ENCODE measurements at regions not wholly inside any gene's neighbourhood (a gene's known extent, or its start where the extent isn't known, plus 50 kb on each side); places are given as distances from the start of the nearest gene placed in this dataset.

DNA sequence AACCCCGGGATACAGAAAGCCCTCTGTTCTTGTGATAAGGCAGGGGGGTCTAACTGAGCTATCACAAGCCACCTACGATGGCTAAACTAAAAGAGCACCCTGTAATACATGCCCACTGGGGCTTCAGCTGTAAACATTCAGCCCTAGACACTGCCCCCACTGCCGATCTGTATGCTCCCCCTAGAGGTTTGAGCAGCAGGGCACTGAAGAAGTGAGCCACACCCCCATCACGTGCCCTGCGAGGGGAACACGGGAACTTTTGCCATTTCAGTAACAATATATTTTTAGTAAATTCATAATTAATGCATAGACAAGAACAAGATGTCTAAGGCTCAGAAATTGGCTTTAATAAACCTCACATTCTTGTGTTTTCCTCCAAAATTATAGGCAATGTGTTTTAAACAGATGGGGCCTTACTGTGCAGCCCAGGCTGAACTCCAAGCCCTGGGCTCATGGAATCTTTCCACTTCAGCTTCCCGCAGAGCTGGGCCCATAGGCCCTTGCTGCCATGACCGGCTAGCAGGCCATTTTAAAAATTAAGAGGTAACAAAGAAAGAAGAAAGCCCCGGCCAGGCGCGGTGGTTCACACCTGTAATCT lies 235.3 kb upstream of the SFRP2 start:
- ChIA-PET POLR2A (ENCODE audit: partially characterized antibody) (interaction anchor here (2.1 kb wide), 1 partner anchor 233 kb away, joined by 10 read pairs; no protein-coding TSS in a partner anchor), CTCF (ENCODE audit: partially characterized antibody) (interaction anchor here (0.8 to 8.1 kb wide), 6 partner anchors 9 to 238 kb away, joined by 3 to 117 read pairs (median 3); no protein-coding TSS in a partner anchor)
- H3K14ac ChIP-seq (ENCODE audit: insufficient read length): no peak overlapping the region
- H4K5ac ChIP-seq (ENCODE audit: insufficient read length, low read depth, low read length): no peak overlapping the region
- H2AK5ac ChIP-seq (ENCODE audit: low read depth, low read length): no peak overlapping the region
- H3K9me3 ChIP-seq (ENCODE audit: insufficient read depth in 2 of 2, low read depth in 1 of 2, low read length in 1 of 2): no peaks in the 10 kb centered on the region
- no peak overlapping the region for H2BK120ac ChIP-seq (replicated peaks; ENCODE audit: low read depth, low read length)
- no peak overlapping the region for H3K4me3 ChIP-seq (ENCODE audit: extremely low read depth in 1 of 4, insufficient read depth in 2 of 4, low read depth in 3 of 4, low read length in 4 of 4)
- no peak for DNase-seq (ENCODE audit: low read depth in 1 of 2, low spot score in 2 of 2)
- H3K36me3 ChIP-seq (ENCODE audit: control insufficient read depth in 2 of 4, insufficient read depth in 4 of 4, low read length in 3 of 4): no peaks in the 10 kb centered on the region
- H2AFZ ChIP-seq (ENCODE audit: low read length): no peak overlapping the region
- H3K9ac ChIP-seq (replicated peaks in 1 of 4; ENCODE audit: extremely low read depth in 1 of 4, low read depth in 3 of 4, low read length in 3 of 4): no peak overlapping the region
- no peak overlapping the region for H2BK12ac ChIP-seq (ENCODE audit: low read depth, low read length)
- 77% methylated on average over 11 of the region's 11 CpGs; no CpG with 5 or more reads in 1 of the 2 experiments for WGBS, 2 experiments (ENCODE audit: extremely low coverage in 1 of 2, insufficient coverage in 1 of 2, insufficient read length in 1 of 2, insufficient replicate concordance in 2 of 2, low coverage in 1 of 2, low lambda C conversion rate in 2 of 2, missing lambda C conversion rate in 1 of 2)
- H3K79me1 ChIP-seq (ENCODE audit: low read depth, low read length): no peaks in the 10 kb centered on the region
- H4K20me1 ChIP-seq (replicated peaks in 1 of 2; ENCODE audit: control insufficient read depth in 1 of 2, insufficient read depth in 2 of 2, low read length in 2 of 2): no peaks in the 10 kb centered on the region
- H2BK20ac ChIP-seq (ENCODE audit: low read length): no peak overlapping the region
- no peaks in the 10 kb centered on the region for H3K23me2 ChIP-seq (ENCODE audit: low read depth, low read length)
- no peaks in the 10 kb centered on the region for H3K27me3 ChIP-seq (replicated peaks in 1 of 4; ENCODE audit: control insufficient read depth in 3 of 4, extremely low read depth in 1 of 4, insufficient read depth in 3 of 4, low read length in 3 of 4)
- no peak overlapping the region for H4K91ac ChIP-seq (replicated peaks; ENCODE audit: insufficient read length, low read length)
- no peak overlapping the region for H3K4ac ChIP-seq (replicated peaks; ENCODE audit: insufficient read length, low read depth, low read length)
- H3K56ac ChIP-seq (replicated peaks; ENCODE audit: insufficient read length, low read depth, low read length): no peak overlapping the region
- no peak overlapping the region for H4K8ac ChIP-seq (ENCODE audit: extremely low read depth, insufficient read depth, low read length)
- H3K23ac ChIP-seq (ENCODE audit: insufficient read length): no peak overlapping the region
- no peak overlapping the region for H2BK5ac ChIP-seq (ENCODE audit: low read depth, low read length)
- H3K79me2 ChIP-seq (ENCODE audit: control insufficient read depth in 1 of 2, insufficient read depth in 2 of 2, low read length in 2 of 2): no peaks in the 10 kb centered on the region
- no peak overlapping the region for H2BK15ac ChIP-seq (ENCODE audit: low read length)
- H3K18ac ChIP-seq (ENCODE audit: extremely low read depth, low read length): no peak overlapping the region
- no peak for FAIRE-seq
- no peaks in the 10 kb centered on the region; a peak in 1 of 7 replicates for H3K4me1 ChIP-seq (replicated peaks in 1 of 4; ENCODE audit: control insufficient read depth in 3 of 4, insufficient read depth in 4 of 4, low read length in 3 of 4)
- H3K4me2 ChIP-seq (ENCODE audit: insufficient read depth in 1 of 2, low read depth in 2 of 2, low read length in 2 of 2): no peak overlapping the region
- H3K27ac ChIP-seq (ENCODE audit: low read depth, low read length): no peak overlapping the region
- TF ChIP-seq SP2 (IDR thresholded peaks at IDR 0.05; ENCODE audit: low read length) (no peak), SIX5 (IDR thresholded peaks at IDR 0.05; ENCODE audit: low read depth, low read length) (no peak), BCL11A (IDR thresholded peaks at IDR 0.05; ENCODE audit: low read depth in 2 of 2, low read length in 2 of 2) (no peak), CEBPB (IDR thresholded peaks at IDR 0.05; ENCODE audit: low read depth, low read length) (no peak), HDAC6 (IDR thresholded peaks at IDR 0.05; ENCODE audit: low read depth, low read length) (no peak), KDM5A (IDR thresholded peaks at IDR 0.05; ENCODE audit: low read length) (no peak), MAFK (IDR thresholded peaks at IDR 0.05; ENCODE audit: low read depth, low read length) (no peak), JUND (IDR thresholded peaks at IDR 0.05; ENCODE audit: low read length) (no peak), POLR2A (IDR thresholded peaks at IDR 0.05; ENCODE audit: control extremely low read depth in 1 of 2, low read depth in 2 of 2, low read length in 2 of 2) (no peak), ASH2L (IDR thresholded peaks at IDR 0.05; ENCODE audit: low read length) (no peak), CTBP2 (IDR thresholded peaks at IDR 0.05; ENCODE audit: borderline replicate concordance, insufficient read depth, insufficient read length, low read length) (no peak), TAF1 (IDR thresholded peaks at IDR 0.05; ENCODE audit: low read depth, low read length) (no peak), RAD21 (IDR thresholded peaks at IDR 0.05 in 1 of 2, conservative IDR thresholded peaks at IDR 0.05 in 1 of 2; ENCODE audit: low read depth in 2 of 2, low read length in 2 of 2) (peak; percentile 42 to 52)
- TF ChIP-seq, protein P1, sequence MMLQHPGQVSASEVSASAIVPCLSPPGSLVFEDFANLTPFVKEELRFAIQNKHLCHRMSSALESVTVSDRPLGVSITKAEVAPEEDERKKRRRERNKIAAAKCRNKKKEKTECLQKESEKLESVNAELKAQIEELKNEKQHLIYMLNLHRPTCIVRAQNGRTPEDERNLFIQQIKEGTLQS (IDR thresholded peaks at IDR 0.05; ENCODE audit: insufficient read depth, low read depth, low read length): 0 out of 2 replicates have a peak, but pooled peaks have one; percentile 40

Measured in H1 (cell line).